ENCODE measurements at regions not wholly inside any gene's neighbourhood (a gene's known extent, or its start where the extent isn't known, plus 50 kb on each side); places are given as distances from the start of the nearest gene placed in this dataset.

DNA sequence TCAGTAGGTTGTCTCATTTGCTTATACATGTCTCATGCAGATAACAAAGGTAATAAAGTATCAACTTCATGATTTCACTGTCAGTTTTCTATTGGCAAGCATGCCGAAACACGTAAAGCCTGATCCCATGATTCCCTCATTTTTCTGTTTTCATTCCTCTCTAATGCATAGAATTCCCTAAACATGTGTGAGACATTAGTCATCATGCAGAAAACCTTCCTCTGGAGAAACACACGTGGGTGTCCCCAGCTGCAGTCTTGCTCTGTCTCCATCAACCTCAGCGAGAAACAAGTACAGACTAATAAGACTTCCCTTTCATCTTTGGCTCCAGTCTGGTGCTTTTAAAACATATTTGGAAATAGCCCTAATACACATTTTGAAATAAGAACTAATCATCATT lies 432.7 kb upstream of the VSTM2A start:
- H3K9ac ChIP-seq (ENCODE audit: insufficient read depth in 1 of 2, low read depth in 2 of 2, low read length in 2 of 2): no peak overlapping the region
- H3K36me3 ChIP-seq (ENCODE audit: control insufficient read depth, insufficient read depth, low read length): no peaks in the 10 kb centered on the region
- CTCF ChIA-PET (ENCODE audit: low intra/inter-chr PET ratio): no interaction called here
- DNase-seq (ENCODE audit: extremely low read depth in 1 of 4, low spot score in 3 of 4) (no peak), ATAC-seq (no peak), FAIRE-seq (no peak)
- 0% methylated on average over 4 of the region's 4 CpGs for WGBS (ENCODE audit: insufficient coverage, low coverage, missing lambda C conversion rate)
- H3K4me1 ChIP-seq (replicated peaks in 1 of 2; ENCODE audit: control insufficient read depth in 2 of 2, insufficient read depth in 2 of 2, low read length in 2 of 2): no peaks in the 10 kb centered on the region
- no peak overlapping the region for H3K4me3 ChIP-seq
- intact Hi-C loops (cut with micrococcal nuclease): no loop called here
- H4K20me1 ChIP-seq (replicated peaks; ENCODE audit: control insufficient read depth, insufficient read depth, low read length): no peaks in the 10 kb centered on the region
- TF ChIP-seq, protein P1, sequence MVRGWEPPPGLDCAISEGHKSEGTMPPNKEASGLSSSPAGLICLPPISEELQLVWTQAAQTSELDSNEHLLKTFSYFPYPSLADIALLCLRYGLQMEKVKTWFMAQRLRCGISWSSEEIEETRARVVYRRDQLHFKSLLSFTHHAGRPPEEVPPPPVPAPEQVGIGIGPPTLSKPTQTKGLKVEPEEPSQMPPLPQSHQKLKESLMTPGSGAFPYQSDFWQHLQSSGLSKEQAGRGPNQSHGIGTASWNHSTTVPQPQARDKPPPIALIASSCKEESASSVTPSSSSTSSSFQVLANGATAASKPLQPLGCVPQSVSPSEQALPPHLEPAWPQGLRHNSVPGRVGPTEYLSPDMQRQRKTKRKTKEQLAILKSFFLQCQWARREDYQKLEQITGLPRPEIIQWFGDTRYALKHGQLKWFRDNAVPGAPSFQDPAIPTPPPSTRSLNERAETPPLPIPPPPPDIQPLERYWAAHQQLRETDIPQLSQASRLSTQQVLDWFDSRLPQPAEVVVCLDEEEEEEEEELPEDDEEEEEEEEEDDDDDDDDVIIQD (CRISPR knock-in tag; IDR thresholded peaks at IDR 0.05): no peak
- TF ChIP-seq TFAM (CRISPR knock-in tag; conservative IDR thresholded peaks at IDR 0.05) (no peak), ZNF23 (CRISPR knock-in tag; IDR thresholded peaks at IDR 0.05) (no peak), RFX1 (IDR thresholded peaks at IDR 0.05) (no peak), E2F4 (CRISPR knock-in tag; IDR thresholded peaks at IDR 0.05; ENCODE audit: low read depth) (no peak)
- no peaks in the 10 kb centered on the region for H3K27me3 ChIP-seq (ENCODE audit: control insufficient read depth in 2 of 2, insufficient read depth in 2 of 2, low read length in 2 of 2)
- no peaks in the 10 kb centered on the region for H3K79me2 ChIP-seq (ENCODE audit: control insufficient read depth, insufficient read depth, low read length)
- in situ Hi-C loops (cut with MboI): no loop called here
- no peaks in the 10 kb centered on the region for H3K9me1 ChIP-seq (ENCODE audit: control insufficient read depth, insufficient read depth, low read length)
- H3K4me2 ChIP-seq (ENCODE audit: insufficient read depth, low read length): no peak overlapping the region
- no TSS peak for BruUV-seq (replicated peaks)
- H2AFZ ChIP-seq (ENCODE audit: low read depth, low read length): no peak overlapping the region
- POLR2A ChIA-PET: no interaction called here
- no peaks in the 10 kb centered on the region for H3K9me3 ChIP-seq (replicated peaks; ENCODE audit: control insufficient read depth, insufficient read depth, low read depth, low read length)
- H3K27ac ChIP-seq (ENCODE audit: extremely low read depth, low read depth, low read length): no peak overlapping the region
